SKM-1 (cell line): ENCODE measurements at regions not wholly inside any gene's neighbourhood (a gene's known extent, or its start where the extent isn't known, plus 50 kb on each side); places are given as distances from the start of the nearest gene placed in this dataset.

Experiments
- DNase-seq: peaks from one replicate; lab custom pipeline; 2025; ENCODE audit not compliant: unreplicated experiment; lab: John Stamatoyannopoulos, UW

DNA sequence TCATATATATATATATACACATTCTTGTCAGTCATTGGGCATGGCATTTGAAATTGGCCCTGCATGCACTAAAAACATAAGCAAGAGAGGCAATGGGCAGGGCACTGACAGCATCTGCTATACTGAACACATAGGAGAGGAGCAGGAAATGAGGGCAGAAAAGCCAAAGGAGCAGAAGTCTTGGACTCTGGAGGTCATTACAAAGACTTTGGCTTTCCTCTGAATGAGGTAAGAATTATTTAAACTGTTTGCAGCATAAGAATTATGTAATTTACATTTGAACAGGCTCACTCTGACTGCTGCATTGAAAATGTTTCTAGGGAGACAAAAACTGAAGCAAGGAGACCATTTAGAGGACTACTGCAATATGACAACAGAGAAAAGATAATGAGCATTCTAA is 396.5 kb downstream of the PRDM5 start:
- no peak for DNase-seq

DNA sequence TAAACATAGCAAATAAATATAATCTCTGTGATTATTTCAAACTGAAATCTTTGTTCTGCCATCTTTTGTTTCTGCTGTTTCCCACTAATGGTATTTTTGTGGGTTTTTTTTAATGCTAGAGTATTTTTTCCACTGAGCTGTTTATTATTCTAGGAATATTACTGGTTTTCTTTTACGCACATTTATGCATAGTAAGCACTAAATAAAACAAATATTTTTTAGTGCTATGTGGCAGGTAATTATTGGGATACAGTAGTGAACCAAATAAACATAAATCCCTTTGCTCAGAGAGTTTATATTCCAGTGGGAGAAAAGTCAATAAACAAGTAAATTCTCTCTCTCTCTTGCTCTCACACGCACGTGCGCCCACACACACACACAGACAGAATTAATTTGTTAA is 397.4 kb downstream of the PRDM5 start:
- no peak for DNase-seq

DNA sequence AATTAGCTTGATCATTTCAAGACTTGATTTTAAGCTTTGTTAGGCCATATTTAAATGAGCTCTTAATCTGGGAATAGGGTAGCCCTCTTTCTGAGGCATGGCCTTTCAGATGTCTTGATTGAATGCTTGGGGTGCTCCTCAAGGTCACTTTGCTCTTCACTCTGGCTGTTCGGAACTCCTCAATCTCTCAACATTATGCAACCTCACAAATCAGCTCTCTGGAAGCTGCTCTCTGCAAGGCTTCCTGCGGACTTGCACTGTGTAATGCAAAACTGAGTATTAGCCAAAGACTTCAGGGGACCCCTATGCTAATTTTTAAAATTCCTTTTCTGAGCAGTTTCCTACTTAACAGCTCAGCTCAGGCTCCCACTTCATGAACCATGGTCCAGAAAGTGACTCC is 398.3 kb downstream of the PRDM5 start:
- DNase-seq = no peak

DNA sequence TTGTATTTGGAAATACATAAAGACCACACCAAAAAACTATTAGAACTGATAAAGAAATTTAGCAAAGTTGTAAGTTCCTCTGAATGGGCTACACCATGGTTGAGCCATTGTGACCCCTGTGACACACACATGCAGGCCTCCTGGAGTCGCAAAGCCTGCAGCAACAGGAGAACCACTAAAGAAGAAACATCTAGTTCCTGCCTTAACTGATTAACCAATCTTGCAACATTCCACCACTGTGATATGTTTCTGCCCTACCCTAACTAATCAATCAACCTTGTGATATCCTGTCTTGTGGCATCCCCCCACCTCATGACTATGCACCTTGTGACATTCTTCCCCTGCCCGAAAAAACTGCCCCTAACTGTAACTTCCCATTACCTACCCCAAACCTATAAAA is 401.8 kb downstream of the PRDM5 start:
- no peak for DNase-seq

DNA sequence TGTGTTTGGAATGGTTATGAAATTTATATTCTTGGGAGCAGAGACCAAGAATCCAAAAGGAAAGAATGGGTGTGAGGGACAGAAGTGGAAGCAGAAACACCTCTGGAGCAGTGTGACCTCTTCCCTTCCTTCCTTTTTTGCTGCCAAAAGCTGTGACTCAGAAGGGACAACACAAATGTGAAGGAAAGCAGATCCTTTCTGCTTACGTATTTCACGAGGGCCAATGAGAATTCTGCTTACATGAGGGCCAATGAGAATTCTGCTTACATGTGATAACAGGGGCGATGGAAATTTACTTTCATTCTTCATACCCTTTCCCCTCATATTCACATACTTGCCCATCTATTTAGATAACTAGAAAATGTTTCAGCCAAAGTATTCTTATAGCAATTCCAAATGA is 404.6 kb downstream of the PRDM5 start:
- no peak for DNase-seq

DNA sequence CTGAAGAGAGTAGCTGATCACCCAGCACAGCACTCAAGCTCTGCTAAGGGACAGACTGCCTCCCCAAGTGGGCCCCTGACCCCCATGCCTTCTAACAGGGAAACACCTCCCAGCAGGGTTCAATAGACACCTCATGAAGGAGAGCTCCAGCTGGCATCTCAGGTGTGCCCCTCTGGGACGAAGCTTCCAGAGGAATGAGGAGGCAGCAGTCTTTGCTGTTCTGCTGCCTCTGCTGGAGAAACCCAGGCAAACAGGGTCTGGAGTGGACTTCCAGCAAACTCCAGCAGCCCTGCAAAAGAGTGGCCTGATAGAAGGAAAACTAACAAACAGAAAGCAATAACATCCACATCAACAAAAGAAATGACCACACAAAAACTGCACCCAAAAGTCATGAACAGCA is 412.8 kb downstream of the PRDM5 start:
- no peak for DNase-seq

DNA sequence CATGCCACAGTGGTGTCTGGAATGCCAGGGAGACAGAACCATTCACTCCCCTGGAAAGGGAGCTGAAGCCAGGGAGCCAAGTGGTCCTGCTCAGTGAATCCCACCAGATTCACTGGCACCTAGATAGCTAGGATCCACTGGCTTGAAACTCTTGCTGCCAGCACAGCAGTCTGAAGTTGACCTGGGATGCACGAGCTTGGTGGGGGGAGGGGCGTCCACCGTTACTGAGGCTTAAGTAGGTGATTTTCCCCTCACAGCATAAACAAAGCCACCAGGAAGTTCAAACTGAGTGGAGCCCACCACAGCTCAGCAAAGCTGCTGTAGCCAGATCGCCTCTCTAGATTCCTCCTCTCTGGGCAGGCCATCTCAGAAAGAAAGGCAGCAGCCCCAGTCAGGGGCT is 413.3 kb downstream of the PRDM5 start:
- no peak for DNase-seq

DNA sequence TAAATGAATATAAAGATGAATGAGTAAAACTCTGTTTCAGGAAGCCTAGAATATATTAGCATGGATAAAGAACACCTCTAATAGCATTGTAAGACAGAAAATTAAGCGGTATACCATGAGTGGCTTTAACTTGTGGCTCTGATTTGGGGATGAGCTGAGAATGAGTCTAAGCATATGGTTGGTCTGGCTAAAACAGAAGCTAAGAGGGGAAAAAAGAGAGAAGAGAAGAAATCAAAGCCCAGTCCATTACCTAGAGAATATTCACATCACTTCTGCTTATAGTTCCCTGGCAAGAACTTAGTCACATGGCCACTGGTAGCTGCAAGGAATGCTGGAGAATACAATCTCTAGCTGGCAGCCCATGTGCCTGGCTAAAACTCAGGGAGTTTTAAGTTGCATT is 414.5 kb downstream of the PRDM5 start:
- DNase-seq = no peak

DNA sequence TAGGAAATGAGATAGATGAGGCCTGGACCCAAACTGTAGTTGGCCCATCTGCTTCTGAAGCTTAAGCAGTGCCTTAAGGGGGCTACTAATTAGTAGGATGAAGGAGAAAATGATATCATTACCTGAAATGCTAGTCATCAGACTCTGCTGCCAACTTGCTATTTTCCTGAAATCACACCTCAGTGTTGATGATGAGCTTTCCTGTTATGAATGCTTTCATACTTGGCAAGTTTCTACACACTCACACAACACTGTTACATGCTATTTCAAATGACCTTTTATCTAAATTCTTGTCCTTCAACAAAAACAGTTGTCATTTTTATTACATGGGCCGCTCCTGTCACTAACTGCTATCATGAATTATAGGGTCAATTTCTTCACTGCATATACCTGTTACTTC is 416.0 kb downstream of the PRDM5 start:
- DNase-seq = no peak

DNA sequence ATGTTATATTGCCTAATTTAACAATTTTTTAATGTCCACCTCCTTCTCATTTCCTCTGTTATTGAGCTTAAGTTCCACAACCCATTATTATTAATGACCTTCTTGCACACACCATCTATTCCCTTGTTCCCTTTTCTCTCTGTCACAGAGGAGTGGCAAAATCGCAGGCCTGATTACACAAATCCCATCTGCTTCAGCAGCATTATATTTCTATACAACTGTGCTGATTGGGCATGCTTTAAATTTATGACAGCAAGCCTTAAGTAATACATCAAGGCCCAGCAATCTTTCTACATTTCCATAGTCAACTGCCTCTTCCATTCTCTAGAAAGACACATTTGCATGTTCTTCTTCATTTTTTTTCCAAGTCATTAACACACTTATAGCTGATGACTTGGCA is 423.8 kb downstream of the PRDM5 start:
- no peak for DNase-seq

DNA sequence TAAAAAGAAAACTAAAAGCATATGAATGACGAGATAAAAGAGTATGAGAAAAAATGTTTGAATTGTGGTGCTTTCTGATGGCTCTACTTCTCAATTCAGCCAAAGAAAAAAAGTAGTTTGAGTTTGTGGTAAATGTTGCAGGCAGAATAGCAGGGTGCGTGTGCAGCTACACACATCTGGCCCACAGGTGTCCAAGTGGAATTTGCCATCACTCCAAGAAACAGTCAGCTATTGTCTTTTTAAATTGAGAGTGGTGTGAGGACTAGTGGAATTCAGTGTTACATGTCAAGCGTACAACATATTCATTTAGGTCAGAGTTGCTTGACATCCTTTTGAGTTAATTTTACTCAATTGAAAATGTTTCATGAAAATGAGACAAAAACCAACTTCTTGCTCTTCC is 424.8 kb upstream of the MAD2L1 start:
- DNase-seq = no peak

DNA sequence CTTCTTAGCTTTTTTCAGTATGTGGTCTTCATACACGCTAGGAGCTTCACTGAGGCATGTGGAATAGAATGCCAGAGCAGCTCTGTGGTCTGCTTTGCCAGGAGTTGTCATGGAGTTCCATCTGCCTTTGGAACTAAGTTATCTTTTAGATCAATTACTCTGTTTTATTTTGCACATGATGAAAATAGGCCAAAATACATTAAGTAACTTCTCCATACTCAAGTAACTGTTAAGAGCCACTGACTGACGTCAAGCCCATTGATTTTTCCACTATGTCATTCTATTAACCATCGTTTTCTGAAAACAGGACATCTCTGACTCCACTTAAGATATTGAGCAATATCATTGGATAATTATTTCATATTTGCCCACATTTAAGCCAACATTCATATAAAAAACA is 415.1 kb upstream of the MAD2L1 start:
- no peak for DNase-seq

DNA sequence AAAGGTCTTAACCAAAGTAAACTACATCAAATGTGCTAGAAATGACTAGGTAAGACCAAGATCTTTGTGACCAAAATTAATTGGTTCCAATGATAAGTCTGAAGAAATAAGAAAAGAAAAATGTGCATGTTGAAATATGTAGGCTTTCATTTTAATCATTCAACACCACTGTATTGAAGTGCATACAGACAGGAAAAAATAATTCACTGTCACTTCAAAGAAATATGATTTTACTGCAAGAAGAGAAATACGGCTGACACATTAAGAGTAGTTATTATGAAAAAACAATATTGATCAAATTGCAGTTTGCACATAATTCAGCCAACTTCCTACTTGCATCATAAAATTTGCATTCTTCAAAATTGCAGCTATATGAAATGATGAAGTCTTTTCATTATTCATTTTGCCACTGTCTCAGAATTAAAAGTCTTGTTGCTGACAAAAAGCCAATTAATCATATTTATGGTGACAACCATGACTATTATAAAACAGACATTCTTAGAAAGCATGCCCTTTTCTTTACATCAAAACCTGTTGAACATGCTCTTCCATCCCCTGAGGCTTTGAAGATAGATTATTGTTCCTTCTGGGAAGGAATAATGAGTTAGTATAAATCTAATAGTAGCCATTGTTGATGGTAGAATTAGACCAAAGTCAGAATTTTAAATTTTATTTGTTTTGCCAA is 405.9 kb upstream of the MAD2L1 start:
- no peak for DNase-seq

DNA sequence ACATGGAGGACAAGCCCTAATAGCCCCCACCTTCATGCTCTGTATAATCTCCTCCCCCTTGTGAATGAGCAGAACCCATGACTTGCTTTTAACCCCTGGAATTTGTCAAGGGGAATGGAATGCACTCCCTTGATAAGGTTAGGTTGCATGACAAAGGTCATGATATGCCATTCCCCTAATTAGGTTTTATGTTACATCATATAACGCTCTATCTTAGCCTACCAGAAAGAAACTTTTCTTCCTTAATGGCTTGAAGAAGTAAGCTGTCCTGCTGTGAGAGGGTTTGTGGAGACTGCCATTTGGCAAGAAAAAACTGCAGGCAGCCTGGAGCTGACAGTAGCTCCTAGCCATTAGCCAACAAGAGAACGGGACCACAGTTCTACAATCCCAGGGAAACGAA is 399.8 kb upstream of the MAD2L1 start:
- no peak for DNase-seq

DNA sequence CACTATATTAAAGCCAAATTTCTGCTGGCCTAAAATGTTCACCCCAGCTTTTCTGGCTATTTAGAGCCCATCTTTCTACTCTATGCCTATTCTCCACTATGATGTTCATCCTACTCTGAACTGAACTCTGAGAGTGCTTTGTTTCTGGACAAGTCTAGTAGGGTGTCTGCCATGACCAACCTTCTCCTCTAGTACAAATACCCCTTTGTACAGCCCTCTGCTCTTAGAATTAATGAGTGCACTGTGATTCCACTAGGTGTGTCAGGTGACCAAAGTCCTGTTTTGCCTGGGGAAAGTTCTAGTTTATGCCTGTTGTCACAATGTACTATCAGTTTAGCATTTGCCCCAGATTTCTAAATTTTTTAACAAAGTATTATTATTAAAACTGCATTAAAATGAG is 388.1 kb upstream of the MAD2L1 start:
- DNase-seq = no peak

DNA sequence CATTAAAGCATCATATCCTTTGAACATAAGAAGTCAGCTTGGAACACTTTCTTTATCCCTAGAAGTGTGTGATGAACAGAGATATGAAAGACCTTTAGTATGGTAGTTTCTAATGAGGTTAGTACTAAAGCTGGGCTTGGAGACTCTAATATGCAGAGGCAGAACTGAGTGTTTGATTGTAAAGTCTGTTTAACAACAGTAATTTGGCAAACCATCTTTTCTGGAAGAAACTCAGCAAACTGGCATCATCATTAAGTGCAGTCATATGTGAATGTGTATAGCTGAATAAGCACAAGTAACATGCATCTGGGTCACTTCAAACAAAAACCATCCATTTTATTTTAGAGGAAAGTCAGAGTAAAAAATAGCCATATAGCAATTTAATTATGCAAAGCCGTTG is 385.9 kb upstream of the MAD2L1 start:
- no peak for DNase-seq

DNA sequence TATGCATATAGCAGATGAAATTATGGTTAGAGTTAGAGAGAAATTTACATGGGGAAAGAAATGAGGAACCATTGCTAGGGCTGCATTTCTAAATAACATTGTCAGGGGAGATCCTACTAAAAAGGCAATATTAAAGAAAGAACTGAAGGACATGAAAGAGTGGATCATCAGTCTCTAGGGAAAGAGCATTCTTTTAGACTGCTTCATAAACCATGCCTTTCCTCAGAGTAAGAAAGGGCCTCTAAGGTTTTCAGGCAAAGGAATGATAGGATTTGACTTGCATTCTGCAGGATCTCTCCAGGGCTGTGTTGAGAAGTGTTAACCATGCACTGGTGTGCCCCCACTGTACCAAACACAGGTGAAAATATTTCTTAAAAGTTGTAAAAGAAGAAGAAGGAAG is 385.4 kb upstream of the MAD2L1 start:
- DNase-seq = no peak

DNA sequence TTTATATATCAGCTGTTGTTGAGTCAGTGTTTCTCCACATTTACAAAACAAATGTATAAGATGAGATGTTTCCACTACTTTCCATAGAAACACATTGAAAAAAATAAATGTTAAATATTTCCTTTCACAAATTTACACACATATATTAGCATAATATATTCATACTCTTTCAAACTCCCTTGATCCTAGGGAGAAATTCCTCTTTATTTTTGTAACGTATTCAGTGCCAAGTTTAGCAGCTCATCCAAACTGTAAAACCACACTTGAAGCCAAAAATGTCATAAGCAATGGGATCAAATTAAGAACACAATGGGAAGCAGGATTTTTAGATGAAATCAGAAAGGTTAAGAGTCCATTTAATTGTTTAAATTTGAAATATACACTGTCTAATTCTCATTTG is 381.1 kb upstream of the MAD2L1 start:
- no peak for DNase-seq

DNA sequence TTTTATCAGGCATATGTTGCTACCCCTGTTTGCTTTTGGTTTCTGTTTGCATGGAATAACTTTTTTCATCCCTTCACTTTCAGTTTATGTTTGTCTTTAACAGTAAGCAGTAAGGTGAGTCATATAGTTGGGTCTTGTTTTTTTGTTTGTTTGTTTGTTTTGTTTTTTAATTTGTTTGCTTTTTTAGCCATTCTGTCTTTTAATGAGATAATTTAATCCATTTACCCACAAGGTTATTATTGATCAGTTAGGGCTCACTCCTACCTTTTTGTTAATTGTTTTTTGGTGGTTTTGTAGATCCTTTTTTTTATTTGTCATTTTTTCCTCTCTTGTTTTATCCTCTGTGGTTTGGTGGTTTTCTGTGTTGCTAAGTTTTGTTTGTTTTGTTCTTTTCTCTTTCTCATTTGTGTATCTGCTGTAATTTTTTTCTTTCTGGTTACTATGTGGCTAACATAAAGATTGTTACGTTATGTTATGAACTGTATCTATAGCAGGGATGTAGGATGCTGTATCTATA is 379.5 kb upstream of the MAD2L1 start:
- DNase-seq = no peak

DNA sequence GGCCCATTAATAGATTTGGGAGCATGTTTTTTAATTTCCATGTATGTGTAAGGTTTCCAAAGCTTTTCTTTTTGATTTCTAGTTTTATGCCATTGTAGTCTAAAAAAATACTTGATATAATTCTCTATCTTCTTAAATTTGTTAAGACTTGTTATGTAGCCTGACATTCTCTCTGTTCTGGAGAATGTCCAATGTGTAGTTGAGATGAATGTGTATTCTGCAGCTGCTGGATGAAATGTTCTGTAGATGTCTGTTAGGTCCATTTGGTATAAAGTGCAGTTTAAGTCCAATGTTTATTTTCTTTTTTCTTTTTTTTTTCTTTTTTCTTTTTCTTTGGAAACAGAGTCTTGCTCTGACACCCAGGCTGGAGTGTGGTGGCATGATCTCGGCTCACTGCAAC is 378.5 kb upstream of the MAD2L1 start:
- DNase-seq = no peak

DNA sequence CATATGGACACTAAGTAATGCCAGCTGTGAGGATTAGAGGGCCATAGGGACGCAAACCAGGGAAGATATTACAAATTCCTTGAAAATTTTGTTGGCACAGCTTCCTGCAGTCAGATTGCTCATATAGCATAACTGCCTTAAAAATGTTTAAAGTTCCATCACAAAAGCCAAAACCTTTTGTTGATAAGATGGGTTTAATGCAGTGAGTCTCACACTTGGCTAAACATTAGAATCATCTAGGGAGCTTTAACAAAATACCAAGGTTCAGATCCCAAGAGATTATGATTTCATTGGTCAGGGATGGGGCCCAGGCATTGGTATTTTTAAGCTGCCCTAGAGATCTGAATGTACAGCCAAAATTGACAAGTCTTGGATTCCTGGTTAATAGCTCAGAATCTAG is 376.5 kb upstream of the MAD2L1 start:
- no peak for DNase-seq

DNA sequence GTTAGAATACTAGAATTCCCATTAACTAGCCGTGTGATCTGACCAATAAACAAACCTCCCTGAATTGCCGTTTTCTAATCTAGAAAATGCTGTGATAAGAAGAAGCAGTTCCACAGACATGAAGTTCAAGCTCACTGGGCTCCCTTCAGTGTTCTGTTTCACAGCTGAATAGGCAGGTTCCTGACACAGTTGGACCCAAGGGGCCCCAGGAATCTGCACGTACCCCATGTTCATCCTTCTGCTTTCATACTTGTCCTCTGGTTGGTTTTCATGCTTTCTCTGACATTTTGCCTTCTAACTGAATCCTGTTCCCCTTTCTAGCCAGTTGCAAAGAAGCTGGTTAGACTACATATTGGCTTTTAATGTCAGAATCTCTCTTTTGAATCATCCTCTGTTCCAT is 374.1 kb upstream of the MAD2L1 start:
- no peak for DNase-seq

DNA sequence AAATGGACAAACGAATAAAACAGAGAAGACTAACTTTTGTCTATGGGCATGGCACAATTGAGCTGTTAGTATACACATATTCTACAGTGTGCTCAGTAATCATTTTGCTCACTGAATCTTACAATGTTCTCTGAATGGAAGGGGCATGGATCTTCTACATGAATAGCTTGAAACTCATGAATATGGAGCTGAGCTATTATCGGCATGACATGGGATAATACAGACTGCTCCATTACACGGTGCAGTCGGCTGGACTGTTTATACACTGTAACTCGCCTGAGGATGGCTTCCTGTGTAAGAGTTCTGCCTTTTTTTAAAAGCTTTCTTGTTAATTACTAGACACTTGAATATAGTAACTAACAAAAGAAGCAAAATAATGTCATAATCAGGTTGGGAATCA is 368.5 kb upstream of the MAD2L1 start:
- DNase-seq = no peak

DNA sequence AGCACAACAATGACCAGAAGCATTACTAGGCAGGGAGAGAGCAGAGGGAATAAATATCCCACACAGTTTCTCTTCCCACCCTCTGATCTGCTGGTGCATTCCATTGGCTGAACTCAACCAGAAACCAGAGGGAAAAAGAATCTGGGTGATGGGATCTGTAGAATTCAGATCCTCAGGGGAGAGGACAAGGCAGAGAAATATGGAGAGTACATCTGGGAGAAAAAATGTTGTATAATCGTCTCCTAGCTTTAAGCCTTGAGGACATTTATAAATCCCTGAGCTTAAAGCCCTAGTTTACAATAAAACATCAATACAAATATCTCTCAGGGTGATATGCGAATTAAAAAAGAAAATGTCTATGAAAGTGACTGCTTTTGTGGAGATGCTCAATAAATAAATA is 368.1 kb upstream of the MAD2L1 start:
- DNase-seq = no peak
